ENCODE measurements at regions not wholly inside any gene's neighbourhood (a gene's known extent, or its start where the extent isn't known, plus 50 kb on each side); places are given as distances from the start of the nearest gene placed in this dataset.

DNA sequence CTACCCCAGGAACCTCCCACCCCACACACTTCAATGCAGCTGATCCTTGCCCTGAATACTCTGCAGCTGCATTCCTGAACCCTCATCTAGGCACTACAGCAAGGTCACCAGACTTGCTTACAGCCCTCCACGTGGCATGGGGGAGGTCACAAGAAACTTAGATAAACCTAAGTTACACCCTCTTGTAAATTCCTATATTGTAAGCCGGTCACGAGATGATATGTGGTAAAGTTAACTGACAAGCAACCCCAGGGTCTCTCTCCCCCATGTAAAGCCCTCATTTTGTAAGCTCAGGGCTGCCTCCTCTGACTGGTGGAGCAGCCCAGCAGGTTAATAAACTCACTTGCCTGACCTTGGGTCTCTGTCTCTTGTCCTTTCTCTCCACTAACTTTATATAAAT is 570.7 kb downstream of the PCDH7 start:
- POLR2A ChIA-PET (ENCODE audit: unreplicated experiment), result no interaction called here
- intact Hi-C loops (cut with micrococcal nuclease), result no loop called here

GRCh38 chr4:31291238-31291637 is 571.1 kb downstream of the PCDH7 start:
- Histone ChIP-seq H3K4me3 (ENCODE audit: low read length) (no peak overlapping the region), H3K79me2 (ENCODE audit: low read length) (no peaks in the 10 kb centered on the region)

More for the DNA sequence above, 570.7 kb downstream of the PCDH7 start:
- CTCF ChIA-PET, result no interaction called here
- no peak overlapping the region for H3K9ac ChIP-seq (ENCODE audit: low read length)
- H3K9me2 ChIP-seq (replicated peaks; ENCODE audit: low read length), result no peaks in the 10 kb centered on the region
- no peaks in the 10 kb centered on the region for H4K20me1 ChIP-seq (ENCODE audit: low read length)
- no peak overlapping the region for H3K4me3 ChIP-seq (ENCODE audit: low read length)
- no peaks in the 10 kb centered on the region for H3K36me3 ChIP-seq (ENCODE audit: low read depth, low read length)
- H3F3A ChIP-seq (ENCODE audit: low read length, unreplicated experiment), result no peaks in the 10 kb centered on the region
- no peaks in the 10 kb centered on the region for H3K79me2 ChIP-seq (ENCODE audit: low read length)
- BruUV-seq (replicated peaks), result no TSS peak
- ATAC-seq (no peak), DNase-seq (no peak)
- no peak overlapping the region for H3K27ac ChIP-seq (ENCODE audit: low read length)
- H3K4me2 ChIP-seq (ENCODE audit: low read length), result no peak overlapping the region
- H3K9me3 ChIP-seq (ENCODE audit: low read length), result no peaks in the 10 kb centered on the region
- TF ChIP-seq EZH2 (IDR thresholded peaks at IDR 0.05; ENCODE audit: low read length, unreplicated experiment), result no peak
- no peak for TF ChIP-seq EZH2phosphoT487 (IDR thresholded peaks at IDR 0.05; ENCODE audit: borderline replicate concordance, low read length)
- TF ChIP-seq, protein P1, sequence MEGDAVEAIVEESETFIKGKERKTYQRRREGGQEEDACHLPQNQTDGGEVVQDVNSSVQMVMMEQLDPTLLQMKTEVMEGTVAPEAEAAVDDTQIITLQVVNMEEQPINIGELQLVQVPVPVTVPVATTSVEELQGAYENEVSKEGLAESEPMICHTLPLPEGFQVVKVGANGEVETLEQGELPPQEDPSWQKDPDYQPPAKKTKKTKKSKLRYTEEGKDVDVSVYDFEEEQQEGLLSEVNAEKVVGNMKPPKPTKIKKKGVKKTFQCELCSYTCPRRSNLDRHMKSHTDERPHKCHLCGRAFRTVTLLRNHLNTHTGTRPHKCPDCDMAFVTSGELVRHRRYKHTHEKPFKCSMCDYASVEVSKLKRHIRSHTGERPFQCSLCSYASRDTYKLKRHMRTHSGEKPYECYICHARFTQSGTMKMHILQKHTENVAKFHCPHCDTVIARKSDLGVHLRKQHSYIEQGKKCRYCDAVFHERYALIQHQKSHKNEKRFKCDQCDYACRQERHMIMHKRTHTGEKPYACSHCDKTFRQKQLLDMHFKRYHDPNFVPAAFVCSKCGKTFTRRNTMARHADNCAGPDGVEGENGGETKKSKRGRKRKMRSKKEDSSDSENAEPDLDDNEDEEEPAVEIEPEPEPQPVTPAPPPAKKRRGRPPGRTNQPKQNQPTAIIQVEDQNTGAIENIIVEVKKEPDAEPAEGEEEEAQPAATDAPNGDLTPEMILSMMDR (conservative IDR thresholded peaks at IDR 0.05; ENCODE audit: low read depth, low read length), result no peak
- no peak overlapping the region for H2AFZ ChIP-seq (ENCODE audit: low read length)
- H3K27me3 ChIP-seq (ENCODE audit: low read length), result no peaks in the 10 kb centered on the region
- H3K4me1 ChIP-seq (ENCODE audit: insufficient read depth, low read length), result no peaks in the 10 kb centered on the region

More at GRCh38 chr4:31291238-31291637, 571.1 kb downstream of the PCDH7 start:
- no peak for TF ChIP-seq EZH2phosphoT487 (IDR thresholded peaks at IDR 0.05; ENCODE audit: borderline replicate concordance, low read length)
- TF ChIP-seq EZH2 (IDR thresholded peaks at IDR 0.05; ENCODE audit: low read length, unreplicated experiment), result no peak
- TF ChIP-seq, protein P1 (conservative IDR thresholded peaks at IDR 0.05; ENCODE audit: low read depth, low read length), result no peak
- ChIA-PET CTCF (no interaction called here), POLR2A (ENCODE audit: unreplicated experiment) (no interaction called here)
- H3K9me2 ChIP-seq (replicated peaks; ENCODE audit: low read length), result no peaks in the 10 kb centered on the region
- no peaks in the 10 kb centered on the region for H3K9me3 ChIP-seq (ENCODE audit: low read length)
- no TSS peak for BruUV-seq (replicated peaks)
- H4K20me1 ChIP-seq (ENCODE audit: low read length), result no peaks in the 10 kb centered on the region
- ATAC-seq, result no peak
- H3K36me3 ChIP-seq (ENCODE audit: low read depth, low read length), result no peaks in the 10 kb centered on the region
- DNase-seq, result no peak
- intact Hi-C loops (cut with micrococcal nuclease), result no loop called here
- no peaks in the 10 kb centered on the region for H3F3A ChIP-seq (ENCODE audit: low read length, unreplicated experiment)
- no peaks in the 10 kb centered on the region for H3K4me1 ChIP-seq (ENCODE audit: insufficient read depth, low read length)
- H2AFZ ChIP-seq (ENCODE audit: low read length), result no peak overlapping the region
- H3K4me2 ChIP-seq (ENCODE audit: low read length), result no peak overlapping the region
- no peak overlapping the region for H3K9ac ChIP-seq (ENCODE audit: low read length)
- no peaks in the 10 kb centered on the region for H3K27me3 ChIP-seq (ENCODE audit: low read length)
- no peak overlapping the region for H3K27ac ChIP-seq (ENCODE audit: low read length)
